ENCODE measurements at regions not wholly inside any gene's neighbourhood (a gene's known extent, or its start where the extent isn't known, plus 50 kb on each side); places are given as distances from the start of the nearest gene placed in this dataset.

DNA sequence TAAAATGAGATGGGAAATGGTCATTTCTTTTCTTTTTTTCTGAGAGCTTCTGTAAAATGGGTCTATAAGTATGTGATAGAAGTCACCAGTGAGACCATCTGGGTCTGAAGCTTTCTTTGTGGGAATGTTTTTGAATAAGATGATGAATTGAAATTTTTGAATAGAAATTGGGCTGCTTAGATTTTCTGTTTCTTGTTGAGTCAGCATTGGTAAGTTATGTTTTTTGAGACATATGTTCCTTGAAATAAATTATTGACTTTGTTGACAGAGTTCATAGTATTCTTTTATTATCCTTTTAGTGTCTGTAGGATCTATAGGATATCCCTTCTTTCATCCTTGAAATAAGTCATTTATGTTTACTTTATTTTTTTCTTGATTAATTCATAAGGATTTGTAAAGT is 208.1 kb downstream of the OPA1 start:
- Histone ChIP-seq H3F3A (ENCODE audit: insufficient read depth, low read length, poor library complexity, severe bottlenecking) (no peaks in the 10 kb centered on the region), H4K20me1 (ENCODE audit: insufficient read depth) (no peaks in the 10 kb centered on the region), H3K9me2 (ENCODE audit: insufficient read depth, low read length) (no peaks in the 10 kb centered on the region), H3K36me3 (ENCODE audit: insufficient read depth, low read length) (no peaks in the 10 kb centered on the region), H3K27me3 (ENCODE audit: insufficient read depth, low read depth, low read length) (no peaks in the 10 kb centered on the region), H3K9me3 (ENCODE audit: low read length) (no peaks in the 10 kb centered on the region), H2AFZ (ENCODE audit: low read depth, low read length) (no peak overlapping the region), H3K9ac (ENCODE audit: low read length) (no peak overlapping the region), H3K79me2 (replicated peaks; ENCODE audit: insufficient read depth, low read length) (no peaks in the 10 kb centered on the region), H3K4me3 (ENCODE audit: low read length) (no peak overlapping the region), H3K4me2 (ENCODE audit: low read length) (no peak overlapping the region), H3K27ac (ENCODE audit: low read length) (no peak overlapping the region)
- TF ChIP-seq SMC3 (conservative IDR thresholded peaks at IDR 0.05; ENCODE audit: poor library complexity), result no peak
- TF ChIP-seq TAF1 (IDR thresholded peaks at IDR 0.05; ENCODE audit: low read depth), result no peak
- no peak for TF ChIP-seq MXI1 (conservative IDR thresholded peaks at IDR 0.05; ENCODE audit: poor library complexity, severe bottlenecking)
- no peak for TF ChIP-seq EP300 (conservative IDR thresholded peaks at IDR 0.05; ENCODE audit: poor library complexity, severe bottlenecking)
- TF ChIP-seq POLR2AphosphoS5 (IDR thresholded peaks at IDR 0.05), result no peak
- TF ChIP-seq, protein P1, sequence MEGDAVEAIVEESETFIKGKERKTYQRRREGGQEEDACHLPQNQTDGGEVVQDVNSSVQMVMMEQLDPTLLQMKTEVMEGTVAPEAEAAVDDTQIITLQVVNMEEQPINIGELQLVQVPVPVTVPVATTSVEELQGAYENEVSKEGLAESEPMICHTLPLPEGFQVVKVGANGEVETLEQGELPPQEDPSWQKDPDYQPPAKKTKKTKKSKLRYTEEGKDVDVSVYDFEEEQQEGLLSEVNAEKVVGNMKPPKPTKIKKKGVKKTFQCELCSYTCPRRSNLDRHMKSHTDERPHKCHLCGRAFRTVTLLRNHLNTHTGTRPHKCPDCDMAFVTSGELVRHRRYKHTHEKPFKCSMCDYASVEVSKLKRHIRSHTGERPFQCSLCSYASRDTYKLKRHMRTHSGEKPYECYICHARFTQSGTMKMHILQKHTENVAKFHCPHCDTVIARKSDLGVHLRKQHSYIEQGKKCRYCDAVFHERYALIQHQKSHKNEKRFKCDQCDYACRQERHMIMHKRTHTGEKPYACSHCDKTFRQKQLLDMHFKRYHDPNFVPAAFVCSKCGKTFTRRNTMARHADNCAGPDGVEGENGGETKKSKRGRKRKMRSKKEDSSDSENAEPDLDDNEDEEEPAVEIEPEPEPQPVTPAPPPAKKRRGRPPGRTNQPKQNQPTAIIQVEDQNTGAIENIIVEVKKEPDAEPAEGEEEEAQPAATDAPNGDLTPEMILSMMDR (IDR thresholded peaks at IDR 0.05; ENCODE audit: poor library complexity, severe bottlenecking), result no peak
- TF ChIP-seq RAD21 (conservative IDR thresholded peaks at IDR 0.05), result no peak
- no peak for TF ChIP-seq REST (IDR thresholded peaks at IDR 0.05; ENCODE audit: borderline replicate concordance)
- no peak for TF ChIP-seq EZH2 (IDR thresholded peaks at IDR 0.05; ENCODE audit: borderline replicate concordance, insufficient read depth, low read length, poor library complexity, severe bottlenecking)

- Histone ChIP-seq H3K9me3 (ENCODE audit: low read length) (no peaks in the 10 kb centered on the region), H4K20me1 (ENCODE audit: insufficient read depth) (no peaks in the 10 kb centered on the region), H3K9me2 (ENCODE audit: insufficient read depth, low read length) (no peaks in the 10 kb centered on the region), H2AFZ (ENCODE audit: low read depth, low read length) (no peak overlapping the region), H3K79me2 (replicated peaks; ENCODE audit: insufficient read depth, low read length) (no peaks in the 10 kb centered on the region), H3K36me3 (ENCODE audit: insufficient read depth, low read length) (no peaks in the 10 kb centered on the region), H3F3A (ENCODE audit: insufficient read depth, low read length, poor library complexity, severe bottlenecking) (no peaks in the 10 kb centered on the region), H3K9ac (ENCODE audit: low read length) (no peak overlapping the region), H3K27ac (ENCODE audit: low read length) (no peak overlapping the region), H3K4me2 (ENCODE audit: low read length) (no peak overlapping the region), H3K4me3 (ENCODE audit: low read length) (no peak overlapping the region), H3K27me3 (ENCODE audit: insufficient read depth, low read depth, low read length) (no peaks in the 10 kb centered on the region)
- TF ChIP-seq SMC3 (conservative IDR thresholded peaks at IDR 0.05; ENCODE audit: poor library complexity), result no peak
- TF ChIP-seq EZH2 (IDR thresholded peaks at IDR 0.05; ENCODE audit: borderline replicate concordance, insufficient read depth, low read length, poor library complexity, severe bottlenecking), result no peak
These were observed 210.3 kb downstream of the OPA1 start for GRCh38 chr3:193803288-193803687.

GRCh38 chr3:193805448-193805847 is 212.4 kb downstream of the OPA1 start:
- H4K20me1 ChIP-seq (ENCODE audit: insufficient read depth), result no peaks in the 10 kb centered on the region
- no peak overlapping the region for H3K9ac ChIP-seq (ENCODE audit: low read length)
- TF ChIP-seq MXI1 (conservative IDR thresholded peaks at IDR 0.05; ENCODE audit: poor library complexity, severe bottlenecking) (no peak), REST (IDR thresholded peaks at IDR 0.05; ENCODE audit: borderline replicate concordance) (no peak), EZH2 (IDR thresholded peaks at IDR 0.05; ENCODE audit: borderline replicate concordance, insufficient read depth, low read length, poor library complexity, severe bottlenecking) (no peak), SMC3 (conservative IDR thresholded peaks at IDR 0.05; ENCODE audit: poor library complexity) (no peak), RAD21 (conservative IDR thresholded peaks at IDR 0.05) (no peak), POLR2AphosphoS5 (IDR thresholded peaks at IDR 0.05) (no peak), TAF1 (IDR thresholded peaks at IDR 0.05; ENCODE audit: low read depth) (no peak), EP300 (conservative IDR thresholded peaks at IDR 0.05; ENCODE audit: poor library complexity, severe bottlenecking) (no peak)
- TF ChIP-seq, protein P1 (IDR thresholded peaks at IDR 0.05; ENCODE audit: poor library complexity, severe bottlenecking), result no peak

More at GRCh38 chr3:193805448-193805847, 212.4 kb downstream of the OPA1 start:
- Histone ChIP-seq H3K27me3 (ENCODE audit: insufficient read depth, low read depth, low read length) (no peaks in the 10 kb centered on the region), H3K9me3 (ENCODE audit: low read length) (no peaks in the 10 kb centered on the region), H3K4me2 (ENCODE audit: low read length) (no peak overlapping the region), H2AFZ (ENCODE audit: low read depth, low read length) (no peak overlapping the region), H3K79me2 (replicated peaks; ENCODE audit: insufficient read depth, low read length) (no peaks in the 10 kb centered on the region), H3K36me3 (ENCODE audit: insufficient read depth, low read length) (no peaks in the 10 kb centered on the region), H3K4me3 (ENCODE audit: low read length) (no peak overlapping the region), H3K9me2 (ENCODE audit: insufficient read depth, low read length) (no peaks in the 10 kb centered on the region), H3F3A (ENCODE audit: insufficient read depth, low read length, poor library complexity, severe bottlenecking) (no peaks in the 10 kb centered on the region), H3K27ac (ENCODE audit: low read length) (no peak overlapping the region)

Measured in neural cell (in vitro differentiated cells).